GM12878 (cell line): ENCODE measurements at regions not wholly inside any gene's neighbourhood (a gene's known extent, or its start where the extent isn't known, plus 50 kb on each side); places are given as distances from the start of the nearest gene placed in this dataset.

Experiments
- ATAC-seq: fragments of 200-7000 bp; cut with Tn5 transposase; 3 replicates; pipeline ENCODE4 v1.9.1; 2020; ENCODE audit warnings: mild to moderate bottlenecking, moderate library complexity
- BruUV-seq: library from RNA; stranded (reverse); fragments of 400-500 nt; replicated peaks from 2 replicates; lab custom pipeline; 2021; lab: Mats Ljungman, UMichigan
- CTCF ChIA-PET: fragments of 300-600 bp; sonication (Branson Sonifier 250); formaldehyde crosslinking; extraction: SDS; loops from one replicate; lab custom pipeline; 2021; ENCODE audit warnings: inconsistent platforms; lab: Yijun Ruan, JAX
- POLR2A ChIA-PET: fragments of 350-600 bp; formaldehyde crosslinking; extraction: SDS; loops from one replicate; lab custom pipeline; 2021; ENCODE audit warnings: inconsistent platforms; lab: Charles Lee
- RAD21 ChIA-PET: fragments of 300-600 bp; sonication (Branson Sonifier 250); formaldehyde crosslinking; loops from one replicate; lab custom pipeline; 2023; ENCODE audit warnings: antibody characterized with exemption; ENCODE audit not compliant: unreplicated experiment; lab: Charles Lee
- SMC1A ChIA-PET: fragments of 300-600 bp; sonication (Branson Sonifier 250); formaldehyde crosslinking; loops from one replicate; lab custom pipeline; 2023; ENCODE audit not compliant: unreplicated experiment, uncharacterized antibody; lab: Charles Lee
- DNase-seq: peaks from one replicate; pipeline ENCODE4 v3.0.0-alpha.2; 2011; ENCODE audit warnings: low read depth, low spot score
- FAIRE-seq: peaks from 3 replicates; lab custom pipeline; 2011; peaks lifted over from hg19 to GRCh38; lab: Jason Lieb, UNC
- H2AFZ ChIP-seq: 2 replicates; pipeline ENCODE4 v1.6.0; 2011; ENCODE audit warnings: low read depth, low read length, control low read depth; ENCODE audit not compliant: control insufficient read depth
- H3K27ac ChIP-seq: 2 replicates; pipeline ENCODE4 v1.5.1; 2011; ENCODE audit warnings: control low read depth; ENCODE audit not compliant: control insufficient read depth, insufficient read depth
- H3K27me3 ChIP-seq, 2 experiments: replicated peaks in 1 of 2; 2 replicates each; pipeline versions ENCODE4 v1.6.0 to v1.6.1; 2011; ENCODE audit warnings: low read length in 1 of 2; ENCODE audit not compliant: control insufficient read depth in 2 of 2, insufficient read depth in 2 of 2
- H3K36me3 ChIP-seq, 2 experiments: 2 replicates each; pipeline ENCODE4 v1.5.1; 2011; ENCODE audit warnings: low read length in 1 of 2; ENCODE audit not compliant: control insufficient read depth in 2 of 2, insufficient read depth in 2 of 2
- H3K4me1 ChIP-seq: 2 replicates; pipeline ENCODE4 v1.6.1; 2011; ENCODE audit warnings: mild to moderate bottlenecking, low read length, moderate library complexity, mixed read lengths; ENCODE audit not compliant: control insufficient read depth, insufficient read depth
- H3K4me2 ChIP-seq: 2 replicates; pipeline ENCODE4 v1.6.0; 2011; ENCODE audit warnings: control low read depth; ENCODE audit not compliant: control insufficient read depth, insufficient read depth
- H3K4me3 ChIP-seq: fragments of 200-600 bp; sonication (generic); 2 replicates; pipeline ENCODE4 v1.5.1; 2016
- H3K79me2 ChIP-seq: 2 replicates; pipeline ENCODE4 v1.6.0; 2011; ENCODE audit warnings: low read length; ENCODE audit not compliant: control insufficient read depth, insufficient read depth
- H3K9ac ChIP-seq: 2 replicates; pipeline ENCODE4 v1.8.0; 2011; ENCODE audit warnings: low read length, control low read depth, mixed read lengths; ENCODE audit not compliant: control insufficient read depth, insufficient read depth
- H3K9me3 ChIP-seq: replicated peaks from 3 replicates; pipeline ENCODE4 v1.5.1; 2011; ENCODE audit warnings: mild to moderate bottlenecking, low read length; ENCODE audit not compliant: control insufficient read depth, insufficient read depth
- H4K20me1 ChIP-seq: 2 replicates; pipeline ENCODE4 v1.6.0; 2011; ENCODE audit not compliant: control insufficient read depth, insufficient read depth
- CBX3 ChIP-seq: fragments of 200-600 bp; sonication (generic); IDR thresholded peaks from 2 replicates; pipeline ENCODE4 v1.6.1; 2016; ENCODE audit warnings: low read depth, borderline replicate concordance
- E2F4 ChIP-seq: IDR thresholded peaks from 2 replicates; pipeline ENCODE4 v1.6.1; 2012; ENCODE audit warnings: low read depth, low read length, improper control_type of control experiment
- EED ChIP-seq: sonication (generic); IDR thresholded peaks from 2 replicates; pipeline ENCODE4 v1.6.1; 2016; ENCODE audit warnings: antibody characterized with exemption, low read depth
- MLLT1 ChIP-seq: fragments of 450-650 bp; IDR thresholded peaks from 2 replicates; pipeline ENCODE4 v1.6.1; 2016; ENCODE audit warnings: mild to moderate bottlenecking
- MXI1 ChIP-seq: fragments of 150-350 bp; IDR thresholded peaks from 2 replicates; pipeline ENCODE4 v1.6.1; 2011; ENCODE audit warnings: low read depth, mild to moderate bottlenecking, inconsistent platforms, low read length, improper control_type of control experiment
- NBN ChIP-seq: fragments of 450-650 bp; IDR thresholded peaks from 2 replicates; pipeline ENCODE4 v1.6.1; 2016
- NFYB ChIP-seq: IDR thresholded peaks from 2 replicates; pipeline ENCODE4 v1.6.1; 2011; ENCODE audit warnings: low read depth, mild to moderate bottlenecking, low read length, improper control_type of control experiment, moderate library complexity; ENCODE audit not compliant: insufficient read depth
- PAX5 ChIP-seq: IDR thresholded peaks from 2 replicates; pipeline ENCODE4 v1.6.1; 2011; ENCODE audit warnings: low read depth, low read length, borderline replicate concordance
- RAD51 ChIP-seq: fragments of 450-650 bp; IDR thresholded peaks from 2 replicates; pipeline ENCODE4 v1.6.1; 2016; ENCODE audit warnings: moderate library complexity, mild to moderate bottlenecking, inconsistent platforms
- RELB ChIP-seq: fragments of 450-650 bp; IDR thresholded peaks from 2 replicates; pipeline ENCODE4 v1.6.1; 2017; ENCODE audit warnings: low read depth, mild to moderate bottlenecking, moderate library complexity
- REST ChIP-seq: IDR thresholded peaks from 2 replicates; pipeline ENCODE4 v1.6.1; 2012; ENCODE audit warnings: mild to moderate bottlenecking, low read depth, low read length
- SMAD1 ChIP-seq: fragments of 450-650 bp; IDR thresholded peaks from 2 replicates; pipeline ENCODE4 v1.6.1; 2018; ENCODE audit warnings: mild to moderate bottlenecking, low read depth; ENCODE audit not compliant: partially characterized antibody
- ZNF217 ChIP-seq: fragments of 450-650 bp; IDR thresholded peaks from 2 replicates; pipeline ENCODE4 v1.6.1; 2017; ENCODE audit warnings: antibody characterized with exemption, mild to moderate bottlenecking
- ZNF384 ChIP-seq: IDR thresholded peaks from 2 replicates; pipeline ENCODE4 v1.6.1; 2012; ENCODE audit warnings: low read depth, mild to moderate bottlenecking, low read length, improper control_type of control experiment, borderline replicate concordance
- WGBS: methylation state at CpG from one replicate; pipeline ENCODE4 v1.1.6; 2016; ENCODE audit warnings: low lambda C conversion rate; ENCODE audit not compliant: insufficient replicate concordance, insufficient coverage; ENCODE audit errors: missing lambda C conversion rate; 5-methylcytosine and 5-hydroxymethylcytosine counted together
- in situ Hi-C: fragments of 300-500 bp; cut with MboI; formaldehyde crosslinking; loops from 9 replicates; pipeline ENCODE4 v1.14.3; 2018; ENCODE audit warnings: mixed read lengths
- intact Hi-C: fragments of 100-400 bp; cut with micrococcal nuclease; formaldehyde crosslinking; loops from one replicate; pipeline ENCODE4 v1.14.2; 2022; ENCODE audit not compliant: unreplicated experiment
- TF ChIP-seq, protein P1 (sequence below), 3 experiments: IDR thresholded peaks in 2 of 3; conservative IDR thresholded peaks in 1 of 3; 2 replicates each; pipeline ENCODE4 v1.5.1; 2011; ENCODE audit warnings: low read depth in 3 of 3, low read length in 3 of 3, mild to moderate bottlenecking in 3 of 3, control low read depth in 2 of 3, moderate library complexity in 2 of 3, inconsistent platforms in 1 of 3, mixed read lengths in 1 of 3; ENCODE audit not compliant: control insufficient read depth in 2 of 3, insufficient read depth in 1 of 3; ENCODE audit errors: extremely low read depth in 1 of 3

- 0 out of 2 replicates have a peak, but pooled peaks cover 2% of the 10 kb centered on the region for H3K4me1 ChIP-seq
- no peaks in the 10 kb centered on the region for H3K27me3 ChIP-seq
- RAD21 ChIA-PET: no interaction called here
- CTCF ChIA-PET: interaction anchor here (0.6 to 1.9 kb wide), 6 partner anchors 14 to 126 kb away, joined by 3 to 5 read pairs (median 4); no protein-coding TSS in a partner anchor
- no peaks in the 10 kb centered on the region for H3K79me2 ChIP-seq
- H3K4me2 ChIP-seq: no peak overlapping the region
- H3K9me3 ChIP-seq: peaks cover 5% of the 10 kb centered on the region; the same call in 2 of the 3 replicates
- no peak overlapping the region for H2AFZ ChIP-seq
- H3K9ac ChIP-seq: no peak overlapping the region
- no peaks in the 10 kb centered on the region for H3K36me3 ChIP-seq
- no peak for DNase-seq
- H4K20me1 ChIP-seq: no peaks in the 10 kb centered on the region
- ATAC-seq: no peak
- FAIRE-seq: no peak
- BruUV-seq: no TSS peak
- POLR2A ChIA-PET: interaction anchor here (0.7 to 1.0 kb wide), 3 partner anchors 11 to 255 kb away, joined by 3 read pairs; no protein-coding TSS in a partner anchor
- H3K27ac ChIP-seq: no peak overlapping the region
- no peak overlapping the region for H3K4me3 ChIP-seq
- intact Hi-C loops: no loop called here
- in situ Hi-C loops: no loop called here
- 47% methylated on average over 2 of the region's 2 CpGs for WGBS
- SMC1A ChIA-PET: interaction anchor here (0.7 to 2.2 kb wide), 10 partner anchors 8 to 510 kb away, joined by 3 to 9 read pairs (median 3); no protein-coding TSS in a partner anchor
- TF ChIP-seq PAX5 (no peak), RELB (no peak), ZNF217 (no peak), REST (no peak), NBN (no peak), NFYB (no peak), EED (no peak), MXI1 (no peak), MLLT1 (no peak), SMAD1 (no peak), RAD51 (no peak), CBX3 (no peak), E2F4 (no peak), ZNF384 (no peak)
- TF ChIP-seq, protein P1, sequence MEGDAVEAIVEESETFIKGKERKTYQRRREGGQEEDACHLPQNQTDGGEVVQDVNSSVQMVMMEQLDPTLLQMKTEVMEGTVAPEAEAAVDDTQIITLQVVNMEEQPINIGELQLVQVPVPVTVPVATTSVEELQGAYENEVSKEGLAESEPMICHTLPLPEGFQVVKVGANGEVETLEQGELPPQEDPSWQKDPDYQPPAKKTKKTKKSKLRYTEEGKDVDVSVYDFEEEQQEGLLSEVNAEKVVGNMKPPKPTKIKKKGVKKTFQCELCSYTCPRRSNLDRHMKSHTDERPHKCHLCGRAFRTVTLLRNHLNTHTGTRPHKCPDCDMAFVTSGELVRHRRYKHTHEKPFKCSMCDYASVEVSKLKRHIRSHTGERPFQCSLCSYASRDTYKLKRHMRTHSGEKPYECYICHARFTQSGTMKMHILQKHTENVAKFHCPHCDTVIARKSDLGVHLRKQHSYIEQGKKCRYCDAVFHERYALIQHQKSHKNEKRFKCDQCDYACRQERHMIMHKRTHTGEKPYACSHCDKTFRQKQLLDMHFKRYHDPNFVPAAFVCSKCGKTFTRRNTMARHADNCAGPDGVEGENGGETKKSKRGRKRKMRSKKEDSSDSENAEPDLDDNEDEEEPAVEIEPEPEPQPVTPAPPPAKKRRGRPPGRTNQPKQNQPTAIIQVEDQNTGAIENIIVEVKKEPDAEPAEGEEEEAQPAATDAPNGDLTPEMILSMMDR (IDR thresholded peaks at IDR 0.05 in 2 of 3, conservative IDR thresholded peaks at IDR 0.05 in 1 of 3; ENCODE audit: control insufficient read depth in 2 of 3, extremely low read depth in 1 of 3, insufficient read depth in 1 of 3, low read depth in 3 of 3, low read length in 3 of 3): no peak
Observed at GRCh38 chr3:178457511-178457910, 78.7 kb upstream of the KCNMB2 start.
